Neural crest cell (in vitro differentiated cells): ENCODE measurements at regions not wholly inside any gene's neighbourhood (a gene's known extent, or its start where the extent isn't known, plus 50 kb on each side); places are given as distances from the start of the nearest gene placed in this dataset.

Source experiments
- DNase-seq: peaks from one replicate; pipeline ENCODE4 v3.0.0; 2021; ENCODE audit warnings: low read depth, mixed read lengths, low spot score
- H3K27ac Mint-ChIP-seq: one replicate; pipeline ENCODE4 v1.8.0; 2021; ENCODE audit warnings: mild to moderate bottlenecking, mixed read lengths; ENCODE audit not compliant: unreplicated experiment
- H3K27me3 Mint-ChIP-seq: 2 replicates; pipeline ENCODE4 v1.8.0; 2021; ENCODE audit warnings: low read depth, mild to moderate bottlenecking, mixed read lengths
- H3K36me3 Mint-ChIP-seq: 2 replicates; pipeline ENCODE4 v1.8.0; 2021; ENCODE audit warnings: low read depth, mild to moderate bottlenecking, mixed read lengths
- H3K4me1 Mint-ChIP-seq: 2 replicates; pipeline ENCODE4 v1.8.0; 2021; ENCODE audit warnings: mixed read lengths
- H3K4me3 Mint-ChIP-seq: one replicate; pipeline ENCODE4 v1.8.0; 2021; ENCODE audit warnings: mild to moderate bottlenecking, mixed read lengths
- H3K9me3 Mint-ChIP-seq: 2 replicates; pipeline ENCODE4 v1.8.0; 2021; ENCODE audit warnings: mixed read lengths
- TF ChIP-seq, protein P1 (sequence below): fragments of 200-600 bp; sonication (generic); conservative IDR thresholded peaks from 2 replicates; pipeline ENCODE4 v1.5.0; 2021; ENCODE audit warnings: antibody characterized with exemption, mild to moderate bottlenecking

DNA sequence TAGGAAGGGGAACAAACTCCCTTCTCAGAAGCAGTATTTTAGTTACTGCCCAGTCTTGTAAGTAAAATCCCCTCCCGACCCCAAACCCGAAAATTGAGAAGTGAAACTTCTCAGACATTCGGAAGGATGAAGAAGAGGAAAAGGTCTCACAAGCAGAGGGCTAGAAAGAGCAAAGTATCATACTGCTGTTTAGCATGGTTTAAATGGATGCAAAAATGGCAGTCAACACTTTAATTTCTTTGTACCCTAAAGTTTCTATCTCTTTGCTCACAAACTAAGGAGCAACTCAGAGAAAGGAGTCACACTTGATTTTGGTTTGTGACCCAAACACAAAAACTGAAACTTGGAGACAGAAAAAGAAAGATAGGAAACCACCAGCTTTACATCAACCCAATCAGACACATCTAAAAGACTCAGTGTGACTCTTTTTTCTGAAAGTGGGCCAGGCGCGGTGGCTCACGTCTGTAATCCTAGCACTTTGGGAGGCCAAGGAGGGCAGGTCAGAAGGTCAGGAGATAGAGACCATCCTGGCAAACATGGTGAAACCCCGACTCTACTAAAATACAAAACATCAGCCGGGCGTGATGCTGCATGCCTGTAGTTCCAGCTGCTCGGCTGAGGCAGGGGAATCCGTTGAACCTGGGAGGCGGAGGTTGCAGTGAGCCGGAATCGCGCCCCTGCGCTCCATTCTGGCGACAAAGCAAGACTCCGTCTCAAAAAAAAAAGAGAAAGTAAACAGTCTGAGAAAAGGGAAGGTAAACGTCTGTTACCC lies 63.2 kb upstream of the ATP11B start:
- Mint-ChIP-seq H3K9me3 (no peaks in the 10 kb centered on the region), H3K4me3 (no peak overlapping the region), H3K36me3 (no peaks in the 10 kb centered on the region), H3K27ac (no peak overlapping the region), H3K4me1 (peaks cover 19% of the 10 kb centered on the region), H3K27me3 (no peaks in the 10 kb centered on the region)
- TF ChIP-seq, protein P1, sequence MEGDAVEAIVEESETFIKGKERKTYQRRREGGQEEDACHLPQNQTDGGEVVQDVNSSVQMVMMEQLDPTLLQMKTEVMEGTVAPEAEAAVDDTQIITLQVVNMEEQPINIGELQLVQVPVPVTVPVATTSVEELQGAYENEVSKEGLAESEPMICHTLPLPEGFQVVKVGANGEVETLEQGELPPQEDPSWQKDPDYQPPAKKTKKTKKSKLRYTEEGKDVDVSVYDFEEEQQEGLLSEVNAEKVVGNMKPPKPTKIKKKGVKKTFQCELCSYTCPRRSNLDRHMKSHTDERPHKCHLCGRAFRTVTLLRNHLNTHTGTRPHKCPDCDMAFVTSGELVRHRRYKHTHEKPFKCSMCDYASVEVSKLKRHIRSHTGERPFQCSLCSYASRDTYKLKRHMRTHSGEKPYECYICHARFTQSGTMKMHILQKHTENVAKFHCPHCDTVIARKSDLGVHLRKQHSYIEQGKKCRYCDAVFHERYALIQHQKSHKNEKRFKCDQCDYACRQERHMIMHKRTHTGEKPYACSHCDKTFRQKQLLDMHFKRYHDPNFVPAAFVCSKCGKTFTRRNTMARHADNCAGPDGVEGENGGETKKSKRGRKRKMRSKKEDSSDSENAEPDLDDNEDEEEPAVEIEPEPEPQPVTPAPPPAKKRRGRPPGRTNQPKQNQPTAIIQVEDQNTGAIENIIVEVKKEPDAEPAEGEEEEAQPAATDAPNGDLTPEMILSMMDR = no peak
- DNase-seq = no peak

DNA sequence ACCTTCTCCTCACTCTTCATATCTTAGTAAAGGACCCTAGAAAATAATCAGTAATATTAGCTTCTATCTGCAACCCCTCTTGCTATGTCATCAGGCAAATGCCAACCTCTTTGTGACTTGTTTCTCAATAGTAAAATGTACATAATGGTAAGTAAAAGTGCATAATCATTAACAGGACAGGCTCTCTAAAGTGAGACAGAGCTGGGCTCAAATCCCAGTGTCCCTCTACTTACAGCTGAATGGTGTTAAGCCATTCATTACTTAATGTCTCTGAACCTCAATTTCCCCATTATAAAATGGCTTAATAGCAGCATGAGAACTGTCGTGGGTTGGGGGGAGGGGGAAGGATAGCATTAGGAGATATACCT lies 62.6 kb upstream of the ATP11B start:
- Mint-ChIP-seq H3K4me3 (no peak overlapping the region), H3K36me3 (no peaks in the 10 kb centered on the region), H3K9me3 (no peaks in the 10 kb centered on the region), H3K27ac (no peak overlapping the region), H3K27me3 (no peaks in the 10 kb centered on the region), H3K4me1 (peaks cover 13% of the 10 kb centered on the region)
- no peak for DNase-seq
- TF ChIP-seq, protein P1 = no peak

DNA sequence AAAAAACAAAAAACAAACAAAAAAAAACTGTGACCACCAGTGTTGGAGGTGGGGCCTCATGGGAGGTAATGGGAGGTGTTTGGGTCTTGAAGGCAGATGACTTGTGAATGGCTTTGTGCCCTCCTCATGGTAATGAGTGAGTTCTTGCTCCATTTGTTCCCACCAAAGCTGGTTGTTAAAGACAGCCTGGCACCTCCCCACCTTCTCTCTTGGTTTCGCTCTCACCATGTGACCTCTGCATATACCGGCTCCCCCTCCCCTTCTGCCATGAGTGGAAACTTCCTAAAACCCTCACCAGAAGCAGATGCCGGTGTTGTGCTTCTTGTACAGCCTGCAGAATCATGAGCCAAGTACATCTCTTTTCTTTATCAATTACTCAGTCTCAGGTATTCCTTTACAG lies 61.5 kb upstream of the ATP11B start:
- Mint-ChIP-seq H3K4me3 (no peak overlapping the region), H3K27ac (peak overlapping the region; percentile 35), H3K9me3 (no peaks in the 10 kb centered on the region), H3K4me1 (peaks cover 3% of the 10 kb centered on the region), H3K27me3 (no peaks in the 10 kb centered on the region), H3K36me3 (no peaks in the 10 kb centered on the region)
- no peak for DNase-seq
- TF ChIP-seq, protein P1 = no peak

DNA sequence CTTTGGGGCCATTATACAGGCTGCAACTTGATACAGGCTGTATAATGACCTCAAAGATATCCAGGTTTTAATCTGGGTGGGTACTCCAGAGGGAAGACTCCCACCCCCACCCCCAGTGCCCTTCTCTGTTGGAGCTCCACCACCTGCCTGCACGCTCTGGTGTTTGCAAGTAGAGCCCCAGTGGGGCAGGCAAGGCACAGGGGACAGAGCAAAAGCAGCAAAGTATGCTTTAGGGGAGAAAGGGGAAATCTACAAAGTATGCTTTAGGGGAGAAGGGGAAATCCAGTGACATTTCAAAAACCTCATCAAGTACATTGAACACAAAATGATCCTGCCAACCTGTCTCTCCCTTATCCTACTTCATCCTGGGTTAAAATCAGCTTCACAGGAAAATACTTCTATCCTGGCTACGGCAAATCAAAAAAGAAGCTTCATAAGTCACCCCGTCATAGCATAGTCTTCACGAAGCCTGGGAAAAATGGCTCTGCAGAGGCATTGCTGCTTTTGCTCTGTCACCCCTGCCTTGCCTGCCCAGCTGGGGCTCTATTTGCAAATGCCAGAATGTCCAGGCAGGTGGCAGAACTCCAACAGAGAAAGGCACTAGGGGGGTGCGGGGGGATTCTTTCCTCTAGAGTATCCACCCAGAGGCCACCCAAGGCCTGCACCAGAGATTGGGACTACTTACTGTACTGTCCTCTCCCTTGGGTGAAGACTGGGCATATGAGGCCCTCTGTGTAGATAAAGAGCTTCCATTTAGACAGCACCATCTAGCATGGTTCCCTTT lies 60.9 kb upstream of the ATP11B start:
- no peaks in the 10 kb centered on the region for H3K27me3 Mint-ChIP-seq
- no peaks in the 10 kb centered on the region for H3K36me3 Mint-ChIP-seq
- H3K9me3 Mint-ChIP-seq = no peaks in the 10 kb centered on the region
- DNase-seq = no peak
- TF ChIP-seq, protein P1 = no peak
- H3K27ac Mint-ChIP-seq = no peak overlapping the region
- no peaks in the 10 kb centered on the region for H3K4me1 Mint-ChIP-seq
- H3K4me3 Mint-ChIP-seq = no peak overlapping the region

DNA sequence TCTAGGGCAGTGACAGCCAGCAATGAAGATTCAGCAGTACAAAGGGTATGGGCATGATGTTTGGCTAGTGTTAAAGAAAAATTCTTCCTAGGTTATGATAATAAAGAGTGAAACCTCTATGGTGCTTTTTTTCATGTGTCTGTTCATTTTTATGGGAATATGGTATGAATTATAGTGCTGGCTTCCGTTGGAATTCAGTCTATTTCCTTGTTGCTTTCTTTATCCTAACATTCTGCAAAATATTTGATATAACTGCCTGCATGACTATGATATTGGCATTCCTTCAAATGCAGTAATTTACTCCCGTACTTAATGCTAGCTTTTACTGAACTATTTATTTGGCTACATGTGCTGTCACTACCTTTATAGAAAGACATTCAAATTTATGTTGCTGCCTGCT lies 57.6 kb upstream of the ATP11B start:
- TF ChIP-seq, protein P1 = no peak
- DNase-seq = no peak
- Mint-ChIP-seq H3K4me3 (no peak overlapping the region), H3K27me3 (peaks cover 5% of the 10 kb centered on the region), H3K9me3 (no peaks in the 10 kb centered on the region), H3K36me3 (no peaks in the 10 kb centered on the region), H3K4me1 (no peaks in the 10 kb centered on the region), H3K27ac (no peak overlapping the region)
